NCI-H510A treated with DMSO at 0.1 percent for 48 hours (cell line): ENCODE measurements at regions not wholly inside any gene's neighbourhood (a gene's known extent, or its start where the extent isn't known, plus 50 kb on each side); places are given as distances from the start of the nearest gene placed in this dataset.

Experiments used
- DNase-seq: peaks from one replicate; lab custom pipeline; 2025; lab: John Stamatoyannopoulos, UW

DNA sequence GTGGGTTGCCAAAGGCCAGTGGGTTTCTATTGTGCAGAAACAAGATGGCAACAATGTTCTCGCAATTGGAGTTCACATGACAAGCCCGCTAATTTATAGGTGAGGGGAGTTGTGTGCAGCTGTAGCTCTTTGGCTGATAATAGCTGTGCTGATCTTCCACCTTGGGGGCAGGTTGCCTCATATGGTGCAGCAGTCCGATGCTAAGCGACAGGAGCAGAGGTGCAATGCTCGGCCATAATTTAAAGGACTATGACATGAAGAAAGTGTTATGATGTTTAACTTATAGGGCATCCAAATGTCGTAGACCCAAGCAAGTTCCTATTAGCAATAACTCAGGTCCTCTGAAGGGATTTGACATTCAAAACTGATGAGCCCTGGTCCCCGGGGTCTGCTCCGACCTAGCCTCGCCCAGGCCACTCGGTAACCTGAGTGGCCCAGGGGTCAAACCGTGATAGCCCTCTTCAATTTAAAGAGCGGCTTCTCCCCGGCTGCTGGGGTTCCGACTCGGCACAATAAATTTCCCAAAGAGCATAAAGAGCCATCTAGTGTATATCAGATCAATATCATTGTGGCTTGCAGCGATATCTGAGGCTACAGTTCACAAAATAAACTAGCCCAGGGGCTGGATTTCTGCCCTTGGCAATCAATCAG is 724.0 kb downstream of the IRX1 start:
- no peak for DNase-seq

DNA sequence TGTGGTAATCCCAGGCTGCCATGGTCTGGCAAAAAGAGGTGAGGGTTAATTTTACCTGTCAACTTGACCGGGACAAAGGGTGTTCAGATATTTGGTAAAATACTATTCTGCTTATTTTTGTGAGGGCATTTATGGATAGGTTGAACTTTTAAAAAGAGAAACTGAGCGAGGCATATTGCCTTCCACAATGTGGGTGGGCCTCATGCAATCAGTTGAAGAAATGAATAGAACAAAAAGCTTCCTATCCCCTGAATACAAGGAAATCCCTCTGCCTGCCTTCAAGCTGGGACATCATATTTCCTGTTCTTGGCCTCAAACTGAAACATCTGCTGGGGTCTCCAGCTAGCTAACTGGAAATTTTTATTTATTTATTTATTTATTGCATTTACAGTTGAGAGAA is 734.7 kb downstream of the IRX1 start:
- no peak for DNase-seq

DNA sequence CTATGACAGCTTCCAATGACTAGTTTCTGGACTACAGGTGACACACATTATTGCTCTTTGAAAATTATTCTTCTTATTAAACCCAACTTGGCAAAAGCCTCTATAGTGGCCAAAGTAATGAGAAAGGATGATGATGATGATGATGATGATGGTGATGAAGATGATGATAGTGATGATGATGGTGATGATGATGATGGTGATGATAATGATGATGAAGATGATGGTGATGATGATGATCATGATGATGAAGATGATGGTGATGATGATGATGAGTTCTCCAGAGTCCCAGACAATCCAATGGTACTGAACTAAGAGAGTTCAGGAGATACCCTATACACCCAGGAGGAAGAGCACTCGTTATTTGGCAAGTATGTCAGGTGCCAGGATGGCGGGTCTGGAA is 739.4 kb downstream of the IRX1 start:
- no peak for DNase-seq

DNA sequence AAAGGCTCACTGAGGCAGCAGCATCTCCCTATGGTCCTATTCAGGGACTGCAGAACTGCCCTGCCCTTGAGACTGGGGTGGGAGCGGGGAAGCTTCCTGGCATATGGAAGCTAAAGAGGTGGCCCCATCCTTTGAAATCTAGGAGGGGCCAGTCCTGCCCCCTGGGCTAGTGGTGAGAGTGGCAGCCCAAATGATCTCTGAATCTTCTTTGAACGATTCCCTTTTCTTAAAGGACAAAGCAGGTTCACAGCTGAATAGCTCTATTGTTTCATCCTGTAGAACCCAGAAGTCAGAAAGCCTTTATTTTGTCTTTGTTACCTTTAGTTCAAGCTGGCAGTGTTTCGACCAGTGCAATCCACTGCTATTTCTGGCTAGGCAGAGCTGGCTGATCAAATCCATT is 741.9 kb downstream of the IRX1 start:
- DNase-seq = no peak

DNA sequence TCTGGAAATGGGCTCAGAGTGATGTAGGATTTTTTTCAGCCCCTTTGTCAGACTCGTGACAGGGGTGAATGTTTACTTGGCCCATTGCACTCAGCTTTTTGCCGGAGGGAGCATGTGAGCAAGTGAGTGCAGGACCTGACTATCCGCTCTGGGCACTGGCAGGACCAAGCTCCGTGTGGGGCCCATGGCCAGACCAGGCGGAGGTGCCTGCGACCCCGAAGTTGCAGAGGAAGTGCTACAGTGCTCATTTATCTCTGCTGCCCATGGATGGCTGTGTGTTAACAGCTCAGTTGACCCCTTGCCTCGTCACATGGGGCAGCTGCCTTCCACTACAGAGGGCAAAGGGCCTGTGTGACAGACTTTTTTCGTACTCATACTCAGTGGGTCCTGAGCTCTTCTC is 744.3 kb downstream of the IRX1 start:
- DNase-seq = no peak

DNA sequence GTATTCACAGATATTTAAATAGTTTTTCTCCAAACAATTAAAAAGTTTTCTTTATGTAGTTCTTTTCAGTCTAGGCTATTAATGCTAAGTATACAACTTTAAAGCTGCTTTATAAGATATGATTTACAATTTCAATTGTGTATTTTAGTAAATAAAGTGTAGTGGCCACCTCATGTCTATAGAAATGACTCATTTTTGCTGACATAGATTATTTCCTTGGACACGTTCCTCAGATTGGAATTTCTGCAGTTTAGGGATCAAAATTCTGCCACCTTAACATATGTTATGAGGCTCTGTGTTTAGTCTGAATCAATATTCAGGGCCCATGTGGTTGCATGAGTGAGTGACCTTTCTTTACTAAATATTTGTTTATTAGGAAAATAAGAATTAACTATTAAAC is 750.2 kb downstream of the IRX1 start:
- no peak for DNase-seq

DNA sequence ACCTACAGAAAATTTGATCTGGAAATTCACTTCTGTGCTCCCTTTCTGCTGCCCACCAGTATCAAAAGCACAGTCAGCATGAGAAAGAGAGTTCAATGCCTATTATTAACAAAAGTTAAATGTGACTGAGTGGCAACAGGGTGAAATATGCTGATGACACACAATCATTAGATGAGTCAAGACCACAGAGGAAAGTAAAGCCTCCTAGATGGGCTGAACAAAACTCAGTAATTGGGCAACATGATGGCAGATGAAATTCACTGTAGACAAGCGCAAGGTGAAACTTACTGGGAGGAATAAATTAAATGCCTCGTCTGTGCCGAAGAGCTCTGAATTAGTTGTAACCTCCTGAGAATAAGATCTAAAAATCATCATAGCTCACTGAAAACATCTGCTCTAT is 752.8 kb downstream of the IRX1 start:
- DNase-seq = no peak

DNA sequence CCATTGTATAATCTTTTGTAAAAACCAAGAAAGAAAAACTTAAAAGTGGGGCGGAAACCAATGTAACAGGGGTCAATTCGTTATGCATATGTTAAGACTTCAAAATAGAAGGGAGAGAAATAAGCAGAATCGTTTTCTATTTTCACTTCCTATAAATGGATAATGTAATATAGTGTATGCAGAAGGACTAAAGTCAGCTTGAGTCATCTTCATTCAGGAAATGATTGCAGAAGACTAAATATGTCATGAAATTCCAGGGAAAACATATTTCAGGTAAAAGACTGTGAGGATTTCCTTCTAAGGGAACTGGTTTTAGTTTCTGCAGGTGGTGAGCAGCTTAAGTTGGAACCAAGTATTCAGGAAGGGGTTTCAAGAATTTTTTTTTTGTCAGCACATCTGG is 753.3 kb downstream of the IRX1 start:
- DNase-seq = no peak

DNA sequence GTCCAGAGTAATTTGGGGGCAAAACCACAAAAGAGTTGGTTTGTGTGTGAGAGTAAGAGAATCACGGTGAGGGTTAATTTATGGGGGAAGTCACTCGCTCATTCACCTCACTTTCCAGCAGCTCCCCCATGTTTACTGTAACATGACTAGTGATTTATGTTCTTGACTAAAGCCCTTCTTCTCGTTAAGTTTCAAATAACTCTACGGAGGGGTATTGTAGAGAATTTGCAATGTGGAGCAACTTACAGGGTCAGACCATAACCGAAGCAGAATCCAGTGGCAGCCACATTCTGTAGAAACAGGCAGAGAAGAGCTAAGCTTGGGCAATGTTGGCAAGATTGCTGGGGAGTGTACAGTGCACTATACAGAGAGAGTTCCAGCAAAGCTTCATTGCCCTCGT is 760.6 kb downstream of the IRX1 start:
- DNase-seq = no peak

DNA sequence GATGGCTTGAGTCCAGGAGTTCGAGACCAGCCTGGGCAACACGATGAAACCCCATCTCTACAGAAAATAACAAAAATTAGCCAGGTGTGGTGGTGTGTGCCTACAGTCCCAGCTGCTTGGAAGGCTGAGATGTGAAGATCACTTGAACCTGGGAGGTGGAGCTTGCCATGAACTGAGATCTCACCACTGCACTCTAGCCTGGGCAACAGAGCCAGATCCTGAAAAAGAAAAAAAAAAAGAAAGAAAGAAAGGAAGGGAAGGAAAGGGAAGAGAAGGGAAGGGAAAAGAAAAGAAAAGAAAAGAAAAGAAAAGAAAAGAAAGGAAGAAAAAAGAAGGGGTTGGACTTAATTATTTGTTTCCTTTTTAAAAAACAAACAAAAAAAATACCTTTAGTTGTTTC is 764.2 kb downstream of the IRX1 start:
- DNase-seq = no peak

DNA sequence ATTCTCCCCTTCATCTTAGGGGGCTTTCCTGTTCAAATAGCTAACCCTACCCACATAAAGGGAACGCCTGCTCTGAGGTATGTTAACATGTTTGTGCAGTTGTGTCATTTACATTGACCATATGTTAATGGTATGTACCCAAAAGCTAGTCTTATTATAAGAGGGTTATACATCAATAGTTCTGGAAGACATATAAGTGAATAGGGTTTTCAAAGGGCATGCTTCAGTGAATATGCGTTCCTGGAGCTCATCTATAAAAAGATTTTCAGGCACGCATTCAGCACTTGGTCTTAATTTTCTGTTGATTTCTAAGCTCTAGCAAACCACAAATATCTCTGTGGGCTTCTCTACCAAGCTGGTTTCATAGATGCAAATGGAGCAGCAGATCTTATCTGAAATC is 766.1 kb downstream of the IRX1 start:
- DNase-seq = no peak

DNA sequence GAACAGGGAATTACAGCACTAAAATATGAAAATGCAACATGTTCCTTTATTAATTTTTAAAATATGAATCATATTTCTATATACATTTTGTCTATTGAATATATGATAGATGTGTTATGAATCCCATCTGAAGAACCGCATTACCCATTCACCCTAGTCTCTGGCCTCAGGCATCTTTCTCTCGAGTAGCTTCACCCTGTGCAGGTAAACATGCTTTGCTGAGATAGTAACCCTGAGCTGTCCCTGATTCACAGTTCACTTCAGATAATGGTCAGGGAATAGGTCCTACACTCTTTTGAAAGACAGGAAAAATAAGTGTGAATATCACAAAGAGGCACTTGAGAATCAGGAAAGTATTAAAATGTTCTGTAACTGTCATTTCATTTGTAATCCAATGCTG is 766.8 kb downstream of the IRX1 start:
- no peak for DNase-seq

DNA sequence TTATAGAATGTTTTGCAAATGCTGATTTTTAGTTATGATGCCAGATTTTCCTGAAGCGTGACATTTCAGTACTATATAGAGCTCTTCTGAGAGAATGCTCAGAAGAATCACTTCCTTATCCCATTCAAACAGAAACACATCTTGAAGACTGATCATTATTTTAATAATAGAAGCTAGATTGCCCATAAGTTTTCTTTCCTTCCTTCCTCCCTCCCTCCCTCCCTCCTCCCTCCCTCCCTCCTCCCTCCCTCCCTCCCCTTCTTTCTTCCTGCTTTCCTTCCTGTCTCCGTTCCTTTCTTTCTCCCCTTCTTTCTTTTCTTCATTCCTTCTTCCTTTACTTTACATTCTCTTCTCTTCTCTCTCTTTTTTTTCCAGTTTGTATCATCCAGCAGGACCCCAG is 767.4 kb downstream of the IRX1 start:
- DNase-seq = no peak

DNA sequence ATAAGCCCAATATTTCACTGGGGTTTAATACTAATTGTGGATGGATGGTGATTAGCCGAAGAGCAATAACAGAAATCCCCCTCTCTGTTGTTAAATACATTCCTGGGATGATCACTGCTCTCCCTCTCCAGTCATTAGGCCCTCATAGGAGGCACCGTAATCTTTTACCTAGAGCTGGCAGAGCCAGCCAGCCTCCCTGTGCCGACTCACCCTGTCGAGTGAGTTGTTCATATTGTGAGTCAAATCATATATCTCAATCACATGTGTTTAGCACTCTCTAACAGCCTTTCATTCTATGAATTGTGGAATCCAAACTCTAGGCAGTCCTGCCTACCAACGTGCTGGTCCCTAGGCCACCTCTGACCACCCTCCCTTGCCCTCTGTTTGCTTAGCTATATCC is 771.0 kb downstream of the IRX1 start:
- no peak for DNase-seq

DNA sequence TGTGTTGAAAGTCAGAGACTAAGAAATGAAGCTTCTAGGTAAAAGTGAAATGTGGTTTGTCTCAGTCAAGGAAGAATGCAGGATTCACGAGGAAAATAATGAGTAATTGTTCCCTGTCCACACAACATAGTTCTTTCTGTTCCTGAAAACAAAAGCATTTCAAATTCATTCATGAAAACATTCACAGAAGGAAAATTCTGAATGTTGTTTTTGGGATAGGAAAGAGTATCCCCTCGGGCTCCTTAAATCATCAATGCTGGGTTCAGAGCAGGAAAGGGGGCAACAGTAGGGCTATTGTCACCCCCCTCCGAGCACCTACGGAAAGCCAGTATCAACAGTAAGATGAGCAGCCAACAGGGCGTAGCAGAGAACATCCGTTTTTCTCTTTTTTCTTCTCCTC is 769.9 kb upstream of the ADAMTS16 start:
- no peak for DNase-seq

DNA sequence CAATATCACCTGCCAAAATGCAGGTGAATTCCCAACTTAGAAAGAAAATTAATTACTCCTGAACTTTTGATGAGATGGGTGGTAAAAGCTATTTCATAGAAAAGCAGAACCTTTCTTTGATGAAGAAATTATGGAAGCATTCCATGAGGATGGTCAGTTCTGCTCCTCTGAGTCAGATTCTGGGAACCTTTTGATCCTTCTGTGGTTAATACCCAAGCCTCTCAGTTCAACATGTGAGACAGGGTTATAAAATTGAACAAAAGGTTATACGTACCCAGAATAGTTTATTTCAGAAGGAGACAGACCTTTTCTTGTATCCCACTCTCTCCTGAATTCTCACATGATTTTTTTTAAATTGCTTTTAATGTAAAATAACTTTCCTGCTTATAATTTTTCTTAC is 767.6 kb upstream of the ADAMTS16 start:
- no peak for DNase-seq

DNA sequence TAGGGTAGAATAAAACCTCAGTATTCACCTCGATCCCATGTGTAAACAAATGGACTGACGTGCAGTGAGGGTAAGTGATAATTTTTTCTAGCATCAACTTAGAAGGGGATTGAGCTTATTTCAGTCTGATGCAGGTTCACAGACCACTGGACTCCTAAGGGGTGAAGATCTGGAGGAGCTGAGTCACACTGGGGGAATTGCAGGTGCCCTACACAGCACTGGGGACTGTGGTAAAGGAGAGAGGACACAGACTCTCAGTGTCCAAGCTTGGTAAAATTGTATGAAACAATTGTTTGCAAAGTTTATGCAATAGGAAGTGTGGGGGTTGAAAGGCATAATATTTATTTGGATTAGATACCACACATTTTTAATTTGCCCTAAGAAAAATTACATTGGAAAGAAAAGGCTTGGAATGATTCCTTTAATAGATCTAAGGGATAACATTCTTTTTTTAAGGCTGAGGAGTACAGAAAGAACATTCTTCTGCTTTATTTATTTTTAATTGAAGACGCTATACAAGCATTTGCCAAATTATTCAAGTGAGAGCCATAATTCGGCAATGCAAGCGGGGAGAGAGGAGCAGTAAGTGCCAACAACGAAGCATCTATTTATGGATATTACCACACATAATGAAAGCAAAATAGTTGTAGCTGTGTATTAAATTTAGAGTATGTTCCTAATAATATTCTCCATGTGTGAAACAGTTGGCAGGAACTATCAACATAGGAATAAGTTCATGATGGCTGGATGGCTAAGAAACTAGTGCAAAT is 766.9 kb upstream of the ADAMTS16 start:
- DNase-seq = no peak

DNA sequence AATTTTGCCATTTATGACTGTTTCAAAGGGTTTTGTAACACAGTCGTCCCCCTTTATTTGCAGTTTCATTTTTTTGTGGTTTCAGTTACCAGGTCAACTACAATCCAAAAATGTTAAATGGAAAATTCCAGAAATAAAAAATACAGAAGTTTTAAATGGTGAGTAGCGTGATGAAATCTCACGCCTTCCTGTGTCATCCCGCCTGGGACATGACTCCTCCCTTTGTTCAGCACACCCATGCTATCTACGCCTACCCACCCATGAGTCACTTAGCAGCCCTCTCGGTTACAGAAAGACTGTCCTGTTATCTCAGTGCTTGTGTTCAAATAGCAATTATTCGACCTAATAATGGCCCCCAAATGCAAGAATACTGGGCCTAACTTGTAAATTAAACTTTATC is 765.3 kb upstream of the ADAMTS16 start:
- DNase-seq = no peak

DNA sequence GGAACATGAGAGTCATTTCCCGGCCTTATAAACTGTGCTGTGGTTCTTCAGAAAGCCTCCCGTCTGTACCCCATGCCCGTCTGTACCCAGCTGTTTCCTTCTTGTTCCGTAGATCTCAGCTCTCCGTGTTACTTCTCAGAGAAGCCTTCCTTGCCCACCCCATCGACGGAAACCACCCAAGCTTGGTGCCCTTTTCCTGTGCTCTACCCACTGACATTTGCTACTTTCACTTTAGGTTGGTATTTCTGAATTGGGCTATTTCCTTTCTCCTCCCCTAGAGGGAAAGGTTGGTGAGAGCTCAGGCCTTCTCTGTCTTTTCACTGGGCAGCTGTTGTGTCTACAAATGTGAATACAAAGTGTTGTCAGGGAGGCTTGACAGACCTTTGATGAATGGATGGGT is 764.5 kb upstream of the ADAMTS16 start:
- DNase-seq = no peak

DNA sequence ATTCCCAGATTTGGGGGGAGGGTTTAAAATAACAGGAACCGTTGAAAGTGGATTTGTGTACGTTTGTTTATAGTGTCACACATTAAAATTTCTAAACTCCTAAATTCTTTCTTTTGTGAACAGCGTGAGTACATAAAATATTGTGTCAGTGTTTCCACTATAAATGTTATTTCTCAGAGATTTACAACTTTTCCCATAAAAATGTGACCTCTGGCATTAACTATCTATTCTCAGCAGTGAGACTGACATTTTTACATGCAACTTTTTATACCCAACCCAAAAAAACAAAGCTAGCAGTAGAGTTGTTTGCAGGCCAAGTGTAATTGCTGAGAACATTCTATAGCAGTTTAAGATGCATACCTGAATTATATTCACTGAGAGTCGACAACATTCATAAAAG is 757.0 kb upstream of the ADAMTS16 start:
- no peak for DNase-seq

DNA sequence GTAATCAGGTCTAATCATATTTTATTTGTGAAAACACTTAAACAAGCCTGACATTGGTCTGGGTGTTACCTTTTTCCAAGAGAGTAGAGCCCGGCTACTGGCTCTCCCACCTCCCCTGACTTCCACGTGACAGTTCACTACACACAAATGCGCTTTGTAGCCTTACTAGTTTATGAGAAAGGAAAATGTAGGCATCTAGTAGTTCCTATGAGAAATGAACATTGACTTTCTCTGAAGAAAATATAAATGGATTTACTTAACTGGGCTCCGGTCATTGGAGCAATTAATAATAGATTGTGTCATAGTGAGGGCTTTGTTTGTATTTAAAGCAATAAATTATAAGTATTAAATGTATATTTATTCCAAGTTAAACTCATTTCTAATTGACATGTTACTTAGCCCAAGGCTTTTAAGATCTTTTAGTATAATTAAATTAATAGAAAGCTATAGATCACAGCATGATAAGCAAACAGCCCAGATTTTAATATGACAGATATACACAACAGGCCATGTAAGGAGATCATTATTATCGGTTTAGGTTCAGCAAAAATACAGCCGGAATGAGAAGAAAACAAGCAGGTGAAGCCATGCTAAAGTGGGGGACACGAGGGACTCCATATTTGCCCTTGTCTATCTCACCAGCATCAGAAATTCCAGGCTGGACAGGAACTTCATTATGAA is 756.5 kb upstream of the ADAMTS16 start:
- DNase-seq = no peak

DNA sequence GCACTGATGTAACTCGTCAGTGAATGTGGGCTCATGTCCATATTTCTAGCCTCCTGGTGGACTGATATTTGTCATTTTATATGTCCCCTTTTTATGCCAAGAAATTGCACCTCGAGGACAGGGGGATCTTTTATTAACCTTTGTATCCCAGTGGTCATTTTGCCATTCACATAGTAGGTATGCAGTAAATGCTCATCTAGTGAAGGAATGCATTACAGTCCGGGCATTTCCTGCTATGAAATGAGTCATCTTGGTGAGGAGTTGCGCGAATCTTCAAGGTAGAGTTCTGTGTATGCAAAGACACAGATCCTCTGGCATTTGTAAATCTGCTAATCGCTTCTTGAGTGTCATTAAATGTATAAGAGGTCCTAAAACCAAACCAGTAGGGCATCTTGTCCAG is 755.5 kb upstream of the ADAMTS16 start:
- DNase-seq = no peak

DNA sequence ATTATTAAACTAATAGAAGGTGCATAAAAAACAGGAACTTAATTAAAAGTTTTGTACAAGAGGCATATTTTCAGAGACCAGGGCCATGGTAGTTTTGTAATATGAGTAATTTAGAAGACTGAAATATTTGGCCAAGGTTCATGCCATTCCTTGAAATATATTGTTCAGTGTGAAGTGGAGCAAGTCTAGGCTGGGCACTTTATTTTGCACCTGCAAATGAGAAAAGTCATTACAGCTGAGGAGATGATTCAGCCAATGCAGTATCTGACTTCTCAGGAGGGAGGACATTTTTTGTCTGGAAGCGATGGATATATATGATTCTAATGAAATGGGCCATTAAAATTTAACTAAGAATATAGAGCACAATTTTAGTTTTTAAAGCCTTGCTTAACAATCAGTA is 754.0 kb upstream of the ADAMTS16 start:
- DNase-seq = no peak

DNA sequence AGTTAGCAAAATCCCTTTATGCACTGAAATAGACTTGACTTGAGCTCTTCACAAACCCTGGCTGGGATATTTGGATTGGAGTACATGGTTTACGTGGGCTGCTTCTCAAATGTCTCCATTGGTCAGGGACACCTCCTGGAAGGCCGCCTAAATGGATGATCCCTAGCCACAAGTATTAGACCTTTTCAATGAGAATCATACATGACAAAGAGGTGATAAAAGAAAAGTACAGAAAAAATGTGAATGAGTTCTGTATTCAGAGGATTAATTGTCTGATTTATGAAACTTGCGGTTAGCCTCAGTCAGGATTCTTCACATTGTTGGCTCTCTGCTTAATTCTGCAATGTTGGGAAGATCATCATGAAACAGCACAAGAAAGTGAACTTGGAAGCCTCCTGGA is 752.8 kb upstream of the ADAMTS16 start:
- DNase-seq = no peak
